ENCODE measurements at regions not wholly inside any gene's neighbourhood (a gene's known extent, or its start where the extent isn't known, plus 50 kb on each side); places are given as distances from the start of the nearest gene placed in this dataset.

GRCh38 chr14:87233266-87233665 lies 759.7 kb downstream of the GALC start:
- TF ChIP-seq ZFX (IDR thresholded peaks at IDR 0.05) (no peak), CTCF (conservative IDR thresholded peaks at IDR 0.05) (no peak)

All from C4-2B (cell line).